ENCODE measurements at regions not wholly inside any gene's neighbourhood (a gene's known extent, or its start where the extent isn't known, plus 50 kb on each side); places are given as distances from the start of the nearest gene placed in this dataset.

DNA sequence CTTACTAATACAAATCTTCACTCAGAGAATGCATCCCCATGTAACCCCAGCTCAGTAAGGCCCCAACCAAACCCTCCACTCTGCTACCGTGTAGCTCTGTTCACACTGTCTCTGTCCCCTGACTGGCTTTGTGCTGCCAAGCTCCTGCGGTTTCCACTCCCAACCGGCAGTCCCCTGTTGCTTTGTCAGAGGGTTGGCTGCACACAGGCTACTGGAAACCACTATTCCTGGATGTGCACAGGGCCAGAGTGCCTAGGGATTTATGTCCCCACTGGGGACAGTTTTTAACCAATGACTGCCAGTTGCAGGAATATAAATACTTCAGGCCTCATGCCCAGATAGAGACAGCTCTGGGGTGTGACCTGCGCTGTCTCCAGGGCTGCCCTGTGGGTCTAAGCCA is 157.1 kb upstream of the C16orf82 start:
- TF ChIP-seq, protein P1, sequence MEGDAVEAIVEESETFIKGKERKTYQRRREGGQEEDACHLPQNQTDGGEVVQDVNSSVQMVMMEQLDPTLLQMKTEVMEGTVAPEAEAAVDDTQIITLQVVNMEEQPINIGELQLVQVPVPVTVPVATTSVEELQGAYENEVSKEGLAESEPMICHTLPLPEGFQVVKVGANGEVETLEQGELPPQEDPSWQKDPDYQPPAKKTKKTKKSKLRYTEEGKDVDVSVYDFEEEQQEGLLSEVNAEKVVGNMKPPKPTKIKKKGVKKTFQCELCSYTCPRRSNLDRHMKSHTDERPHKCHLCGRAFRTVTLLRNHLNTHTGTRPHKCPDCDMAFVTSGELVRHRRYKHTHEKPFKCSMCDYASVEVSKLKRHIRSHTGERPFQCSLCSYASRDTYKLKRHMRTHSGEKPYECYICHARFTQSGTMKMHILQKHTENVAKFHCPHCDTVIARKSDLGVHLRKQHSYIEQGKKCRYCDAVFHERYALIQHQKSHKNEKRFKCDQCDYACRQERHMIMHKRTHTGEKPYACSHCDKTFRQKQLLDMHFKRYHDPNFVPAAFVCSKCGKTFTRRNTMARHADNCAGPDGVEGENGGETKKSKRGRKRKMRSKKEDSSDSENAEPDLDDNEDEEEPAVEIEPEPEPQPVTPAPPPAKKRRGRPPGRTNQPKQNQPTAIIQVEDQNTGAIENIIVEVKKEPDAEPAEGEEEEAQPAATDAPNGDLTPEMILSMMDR (IDR thresholded peaks at IDR 0.05; ENCODE audit: low read depth, low read length) = no peak
- TF ChIP-seq EZH2phosphoT487 (IDR thresholded peaks at IDR 0.05; ENCODE audit: low read depth) = no peak
- no peaks in the 10 kb centered on the region; the same call in 1 of the 2 replicates for H3K27me3 ChIP-seq (ENCODE audit: low read depth, low read length)
- H2AFZ ChIP-seq (ENCODE audit: low read depth, low read length) = no peak overlapping the region
- no peak overlapping the region for H3K27ac ChIP-seq (ENCODE audit: low read length)
- no peak overlapping the region for H3K4me3 ChIP-seq (ENCODE audit: low read length)
- no peaks in the 10 kb centered on the region for H4K20me1 ChIP-seq (ENCODE audit: insufficient read depth, low read length)
- H3K9ac ChIP-seq (ENCODE audit: low read length) = no peak overlapping the region
- H3K4me2 ChIP-seq (ENCODE audit: low read length) = no peak overlapping the region
- no peaks in the 10 kb centered on the region for H3K36me3 ChIP-seq (replicated peaks; ENCODE audit: low read depth, low read length)
- H3K79me2 ChIP-seq (ENCODE audit: low read length) = no peaks in the 10 kb centered on the region
- no peaks in the 10 kb centered on the region for H3K9me3 ChIP-seq (ENCODE audit: insufficient read depth, low read length)
- H3K4me1 ChIP-seq (ENCODE audit: low read length) = no peaks in the 10 kb centered on the region

DNA sequence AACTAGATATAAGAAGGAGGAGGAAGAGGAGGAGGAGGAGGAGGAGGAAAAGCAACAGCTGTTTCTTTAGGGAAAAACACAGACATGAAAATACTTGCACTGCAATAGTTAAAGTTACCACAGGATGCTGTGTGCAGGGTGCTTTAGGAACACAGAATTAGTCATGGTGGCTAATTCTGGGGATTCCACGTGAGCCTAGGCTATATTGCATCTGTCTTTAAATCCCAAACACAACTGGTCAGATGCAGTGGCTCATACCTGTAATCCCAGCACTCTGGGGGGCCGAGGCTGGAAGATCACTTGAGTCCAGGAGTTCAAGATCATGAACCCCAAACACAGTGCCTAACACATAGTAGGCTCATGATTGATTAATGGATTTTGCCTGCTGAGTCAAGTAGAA is 155.3 kb upstream of the C16orf82 start:
- no peaks in the 10 kb centered on the region for H3K9me3 ChIP-seq (ENCODE audit: insufficient read depth, low read length)
- TF ChIP-seq, protein P1 (IDR thresholded peaks at IDR 0.05; ENCODE audit: low read depth, low read length) = no peak
- TF ChIP-seq EZH2phosphoT487 (IDR thresholded peaks at IDR 0.05; ENCODE audit: low read depth) = no peak
- no peak overlapping the region for H2AFZ ChIP-seq (ENCODE audit: low read depth, low read length)
- no peaks in the 10 kb centered on the region for H3K79me2 ChIP-seq (ENCODE audit: low read length)
- no peak overlapping the region for H3K4me2 ChIP-seq (ENCODE audit: low read length)
- H3K4me1 ChIP-seq (ENCODE audit: low read length) = no peaks in the 10 kb centered on the region
- no peak overlapping the region for H3K4me3 ChIP-seq (ENCODE audit: low read length)
- no peaks in the 10 kb centered on the region for H4K20me1 ChIP-seq (ENCODE audit: insufficient read depth, low read length)
- no peak overlapping the region for H3K9ac ChIP-seq (ENCODE audit: low read length)
- H3K27ac ChIP-seq (ENCODE audit: low read length) = no peak overlapping the region
- H3K27me3 ChIP-seq (ENCODE audit: low read depth, low read length) = no peaks in the 10 kb centered on the region
- no peaks in the 10 kb centered on the region for H3K36me3 ChIP-seq (replicated peaks; ENCODE audit: low read depth, low read length)

DNA sequence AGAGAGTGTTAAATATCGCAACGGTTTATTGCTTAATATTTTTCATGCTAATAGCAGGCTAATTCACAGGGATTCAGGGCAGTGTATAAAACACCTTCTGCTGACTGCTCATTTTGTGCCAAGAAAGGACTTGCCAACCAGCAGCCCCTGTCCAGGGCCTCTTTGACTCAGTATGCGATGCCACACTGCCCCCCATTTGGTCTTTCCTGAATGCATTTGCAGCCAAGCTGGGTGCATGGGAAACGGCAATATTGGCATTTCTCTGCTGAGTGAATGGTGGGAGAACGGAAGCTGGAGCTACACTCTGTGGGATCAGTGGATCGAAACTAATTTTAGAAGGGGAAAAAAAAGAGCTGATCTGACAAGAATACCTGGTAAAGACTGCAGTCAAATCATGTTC is 152.9 kb upstream of the C16orf82 start:
- no peaks in the 10 kb centered on the region for H3K27me3 ChIP-seq (ENCODE audit: low read depth, low read length)
- no peaks in the 10 kb centered on the region for H4K20me1 ChIP-seq (ENCODE audit: insufficient read depth, low read length)
- H3K4me3 ChIP-seq (ENCODE audit: low read length) = no peak overlapping the region
- H3K9me3 ChIP-seq (ENCODE audit: insufficient read depth, low read length) = no peaks in the 10 kb centered on the region
- no peak overlapping the region for H2AFZ ChIP-seq (ENCODE audit: low read depth, low read length)
- no peaks in the 10 kb centered on the region for H3K36me3 ChIP-seq (replicated peaks; ENCODE audit: low read depth, low read length)
- H3K4me1 ChIP-seq (ENCODE audit: low read length) = no peaks in the 10 kb centered on the region
- no peak for TF ChIP-seq EZH2phosphoT487 (IDR thresholded peaks at IDR 0.05; ENCODE audit: low read depth)
- TF ChIP-seq, protein P1 (IDR thresholded peaks at IDR 0.05; ENCODE audit: low read depth, low read length) = no peak
- H3K9ac ChIP-seq (ENCODE audit: low read length) = no peak overlapping the region
- H3K27ac ChIP-seq (ENCODE audit: low read length) = no peak overlapping the region
- H3K79me2 ChIP-seq (ENCODE audit: low read length) = no peaks in the 10 kb centered on the region
- no peak overlapping the region for H3K4me2 ChIP-seq (ENCODE audit: low read length)

DNA sequence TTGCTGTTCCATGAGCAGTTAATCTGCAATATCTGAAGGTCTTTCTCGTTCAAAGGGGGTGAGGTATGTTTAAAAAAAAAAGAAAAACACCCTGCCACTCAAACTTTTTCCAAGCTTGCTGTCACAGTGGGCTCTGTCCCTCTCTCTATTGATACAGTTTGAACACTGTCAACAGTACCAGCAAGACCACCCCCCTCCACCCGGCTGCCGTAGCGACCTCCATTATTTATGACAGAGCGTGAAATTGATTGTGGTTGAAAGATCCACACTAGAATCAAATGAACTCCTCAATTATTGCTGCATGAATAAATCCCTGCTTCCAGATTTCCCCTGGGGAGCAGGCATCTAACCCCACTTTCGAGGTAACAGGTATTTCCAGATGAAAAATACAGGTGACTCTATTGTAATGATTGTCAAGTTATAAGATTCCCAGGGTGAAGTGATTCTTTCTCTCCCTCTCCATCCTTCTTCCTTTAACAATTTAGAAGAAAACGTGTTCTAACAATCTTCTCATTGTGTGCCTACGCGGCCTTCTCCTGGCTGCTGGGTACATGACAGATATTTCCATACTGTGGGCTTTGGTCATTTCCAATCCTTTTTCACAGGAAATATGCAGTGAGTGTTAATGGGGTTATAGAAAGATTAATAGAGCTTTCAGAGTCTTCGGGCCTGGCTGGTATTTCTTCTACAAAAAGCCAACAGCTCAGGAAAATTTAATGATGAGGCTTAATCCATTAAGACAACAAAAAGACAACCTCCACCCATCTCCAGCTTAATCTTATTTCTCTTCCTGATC is 135.7 kb upstream of the C16orf82 start:
- TF ChIP-seq, protein P1 (IDR thresholded peaks at IDR 0.05; ENCODE audit: low read depth, low read length) = no peak
- no peak for TF ChIP-seq EZH2phosphoT487 (IDR thresholded peaks at IDR 0.05; ENCODE audit: low read depth)
- H3K9ac ChIP-seq (ENCODE audit: low read length) = no peak overlapping the region
- no peak overlapping the region for H3K4me3 ChIP-seq (ENCODE audit: low read length)
- H3K27me3 ChIP-seq (ENCODE audit: low read depth, low read length) = peaks cover 13% of the 10 kb centered on the region; the same call in 1 of the 2 replicates
- no peaks in the 10 kb centered on the region for H3K79me2 ChIP-seq (ENCODE audit: low read length)
- no peak overlapping the region for H3K4me2 ChIP-seq (ENCODE audit: low read length)
- H3K36me3 ChIP-seq (replicated peaks; ENCODE audit: low read depth, low read length) = no peaks in the 10 kb centered on the region
- H3K9me3 ChIP-seq (ENCODE audit: insufficient read depth, low read length) = no peaks in the 10 kb centered on the region
- no peak overlapping the region for H2AFZ ChIP-seq (ENCODE audit: low read depth, low read length)
- no peak overlapping the region for H3K27ac ChIP-seq (ENCODE audit: low read length)
- H3K4me1 ChIP-seq (ENCODE audit: low read length) = no peaks in the 10 kb centered on the region
- H4K20me1 ChIP-seq (ENCODE audit: insufficient read depth, low read length) = no peaks in the 10 kb centered on the region

Data from OCI-LY3 (cell line).